SK-N-SH (cell line): ENCODE measurements at regions not wholly inside any gene's neighbourhood (a gene's known extent, or its start where the extent isn't known, plus 50 kb on each side); places are given as distances from the start of the nearest gene placed in this dataset.
"Not testable (repeated sequence)": the region's sequence is repeated elsewhere in the genome, so short reads cannot be mapped to it uniquely, and the experiment has no call there.

Source experiments
- CHD2 ChIP-seq: fragments of 150-350 bp; IDR thresholded peaks from 2 replicates; pipeline ENCODE4 v1.6.1; 2018; ENCODE audit warnings: low read length; ENCODE audit not compliant: partially characterized antibody
- CTCF ChIP-seq: fragments of 200-600 bp; sonication (generic); IDR thresholded peaks from 2 replicates; pipeline ENCODE4 v1.6.1; 2017; ENCODE audit warnings: antibody characterized with exemption, mild to moderate bottlenecking, moderate library complexity
- EP300 ChIP-seq, 2 experiments: IDR thresholded peaks; 2 replicates each; pipeline versions ENCODE4 v1.4.0 to v1.6.1; 2012; ENCODE audit warnings: borderline replicate concordance in 1 of 2, low read depth in 1 of 2, low read length in 1 of 2
- JUND ChIP-seq: IDR thresholded peaks from 2 replicates; pipeline ENCODE4 v1.4.0; 2012
- MEF2A ChIP-seq: IDR thresholded peaks from 2 replicates; pipeline ENCODE4 v1.4.0; 2012; ENCODE audit warnings: low read depth, borderline replicate concordance
- RAD21 ChIP-seq: IDR thresholded peaks from 2 replicates; pipeline ENCODE4 v1.6.1; 2012; ENCODE audit warnings: mild to moderate bottlenecking, low read length

GRCh38 chr5:154588833-154589425 lies 110.9 kb upstream of the HAND1 start:
- not testable (repeated sequence) for TF ChIP-seq MEF2A; EP300 (IDR thresholded peaks at IDR 0.05; ENCODE audit: borderline replicate concordance in 1 of 2, low read depth in 1 of 2, low read length in 1 of 2); CHD2; CTCF; JUND; RAD21
